ENCODE measurements at regions not wholly inside any gene's neighbourhood (a gene's known extent, or its start where the extent isn't known, plus 50 kb on each side); places are given as distances from the start of the nearest gene placed in this dataset.
"Not testable (repeated sequence)": the region's sequence is repeated elsewhere in the genome, so short reads cannot be mapped to it uniquely, and the experiment has no call there.

GRCh38 chr2:53543083-53543482 is 224.5 kb upstream of the CHAC2 start:
- DNase-seq (ENCODE audit: low read depth, low spot score), result no peak
- no peak overlapping the region for H3K27ac ChIP-seq

DNA sequence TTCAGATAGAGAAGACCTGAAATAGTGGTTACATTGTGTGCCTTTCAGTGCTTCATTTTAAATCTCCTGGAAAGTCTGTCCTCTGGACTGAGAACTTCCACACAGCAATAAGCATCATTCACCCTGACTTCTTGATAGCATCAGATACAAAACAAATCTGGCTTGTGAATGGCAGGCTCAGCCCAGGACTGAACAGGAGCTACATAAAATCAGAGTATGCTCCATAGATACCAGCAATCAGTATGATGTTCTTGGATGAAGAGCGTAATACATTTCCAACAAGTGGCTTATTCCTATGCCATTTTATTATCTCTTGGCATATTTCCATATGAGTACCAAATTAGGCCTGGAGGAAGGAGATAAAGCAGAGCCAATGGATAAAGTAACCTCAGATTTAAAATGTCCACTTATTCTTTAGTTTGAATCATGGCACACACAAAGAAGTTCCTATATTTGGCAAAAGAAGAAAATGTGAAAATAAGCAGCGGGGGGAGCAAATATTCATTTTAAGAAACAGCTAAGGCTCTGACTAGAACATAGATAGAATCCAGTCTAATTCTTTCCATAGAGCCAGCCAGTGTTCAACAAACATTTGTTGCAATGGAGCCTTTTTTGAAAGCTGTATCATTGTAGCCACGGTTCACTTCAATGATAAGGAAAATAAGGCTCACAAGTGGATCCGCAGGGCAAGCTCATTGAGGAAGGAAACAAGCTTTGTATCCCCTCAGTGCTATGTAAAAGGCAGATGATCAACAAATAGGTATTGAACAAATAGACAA is 230.8 kb upstream of the CHAC2 start:
- H3K27ac ChIP-seq, result no peak overlapping the region

DNA sequence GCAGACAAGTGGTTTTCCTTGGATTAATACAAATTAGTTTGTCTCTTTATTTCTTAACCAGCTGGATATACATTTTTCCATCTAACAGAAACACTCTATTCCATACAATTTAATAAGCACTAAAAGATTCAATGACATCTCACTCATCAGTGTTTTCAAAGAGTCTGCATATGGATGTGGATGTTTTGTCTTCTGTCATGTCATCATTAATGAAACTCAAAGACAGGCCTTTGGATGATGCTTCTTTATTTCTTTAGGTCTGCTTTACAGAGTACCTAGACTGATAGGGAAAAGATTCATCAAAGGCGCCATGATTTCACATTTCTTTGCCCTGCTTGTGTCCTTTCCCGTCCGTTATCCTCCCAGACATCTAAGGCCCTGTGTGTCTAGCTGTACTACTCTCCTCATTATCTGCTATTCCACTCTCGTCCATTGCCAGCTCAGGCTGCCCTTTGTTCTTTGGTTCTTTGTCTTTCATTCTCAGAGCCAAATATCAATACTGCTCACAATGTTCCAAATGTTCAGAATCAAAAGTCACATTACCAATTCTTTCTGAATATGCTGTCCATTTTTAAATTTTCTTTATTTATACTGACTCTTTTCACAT is 232.3 kb upstream of the CHAC2 start:
- H3K27ac ChIP-seq, result no peak overlapping the region
- DNase-seq (ENCODE audit: low read depth, low spot score), result no peak

More for the DNA sequence above, 230.8 kb upstream of the CHAC2 start:
- no peak for DNase-seq (ENCODE audit: low read depth, low spot score)

DNA sequence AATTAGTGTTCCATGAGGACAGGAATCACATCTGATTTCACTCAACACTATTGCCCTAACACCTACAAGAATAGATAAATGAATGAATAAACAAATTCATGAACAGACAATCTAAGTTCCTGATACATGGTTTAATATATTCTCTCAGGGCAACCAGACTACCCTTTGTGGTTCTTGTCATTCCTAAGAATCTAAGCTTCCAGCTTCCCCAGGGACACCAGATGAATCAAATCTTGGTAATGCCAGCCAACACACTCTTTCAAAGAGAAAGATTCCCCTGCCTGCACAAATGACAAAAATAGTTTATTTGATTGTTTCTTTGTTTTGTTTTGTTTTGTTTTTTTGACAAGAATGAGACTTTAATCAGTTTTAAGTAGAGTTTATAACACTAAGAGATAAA is 237.5 kb upstream of the CHAC2 start:
- H3K27ac ChIP-seq, result no peak overlapping the region

DNA sequence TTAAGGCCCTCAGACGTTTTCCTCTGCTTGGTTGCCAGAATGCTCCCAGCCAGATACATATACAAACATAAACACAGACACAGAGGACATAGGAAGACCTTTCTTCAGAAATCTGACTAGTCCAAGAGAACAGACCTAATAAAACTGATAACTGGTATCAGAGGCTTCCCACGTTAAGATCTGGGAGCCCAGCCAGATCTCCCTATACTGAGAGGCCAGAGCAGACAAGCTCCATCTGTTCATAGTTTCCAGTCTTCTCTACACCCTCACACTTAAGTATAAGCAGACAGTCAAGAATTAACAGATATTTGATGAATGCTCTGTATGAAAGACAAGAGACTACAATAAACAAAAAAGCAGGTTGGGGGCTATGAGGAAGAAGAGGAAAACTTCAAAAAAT is 240.5 kb upstream of the CHAC2 start:
- H3K27ac ChIP-seq, result no peak overlapping the region
- DNase-seq (ENCODE audit: low read depth, low spot score), result no peak

More for the DNA sequence above, 237.5 kb upstream of the CHAC2 start:
- no peak for DNase-seq (ENCODE audit: low read depth, low spot score)

DNA sequence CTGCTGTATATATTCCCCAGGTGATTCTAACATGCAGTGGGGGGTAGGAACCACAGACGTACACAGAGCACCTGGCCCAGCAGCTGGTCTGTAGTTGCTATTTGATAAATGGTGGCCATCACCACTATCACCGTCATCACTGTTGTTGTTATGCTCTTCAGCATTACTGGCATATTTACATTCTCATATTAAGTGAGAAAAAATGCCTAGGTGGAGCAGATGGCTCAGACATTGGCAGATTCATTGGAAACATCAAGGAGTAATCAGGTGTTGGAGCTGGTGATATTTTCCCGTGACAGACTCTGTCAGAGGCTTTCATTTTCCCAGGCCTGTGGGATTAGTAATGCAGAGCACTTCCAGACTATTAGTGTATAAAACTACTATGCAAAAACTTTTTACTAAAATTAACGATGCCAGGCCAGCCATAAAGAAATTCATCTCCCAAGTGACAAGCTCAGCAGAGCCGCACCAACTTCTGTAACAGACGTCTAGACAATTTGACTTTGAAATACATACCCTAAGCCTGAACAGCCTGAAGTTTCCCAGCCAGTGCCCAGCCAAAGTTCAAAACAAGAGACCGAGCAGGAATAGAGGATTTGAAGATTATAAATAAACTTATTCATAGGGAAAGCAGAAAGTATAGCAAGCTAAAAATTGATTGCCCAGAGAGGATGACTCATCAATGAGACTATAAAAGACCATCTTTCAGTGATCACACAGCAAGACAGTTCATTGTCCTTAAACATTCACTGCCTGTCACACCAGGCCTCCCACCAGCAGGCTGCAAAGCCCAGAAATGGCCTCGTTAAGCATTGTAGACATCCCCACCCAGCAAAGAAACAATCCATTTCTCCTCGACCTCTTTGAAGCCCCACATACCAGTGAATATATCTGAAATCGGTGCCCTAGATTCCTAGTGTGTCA is 247.4 kb upstream of the CHAC2 start:
- DNase-seq (ENCODE audit: low read depth, low spot score), result no peak
- H3K27ac ChIP-seq, result no peak overlapping the region

DNA sequence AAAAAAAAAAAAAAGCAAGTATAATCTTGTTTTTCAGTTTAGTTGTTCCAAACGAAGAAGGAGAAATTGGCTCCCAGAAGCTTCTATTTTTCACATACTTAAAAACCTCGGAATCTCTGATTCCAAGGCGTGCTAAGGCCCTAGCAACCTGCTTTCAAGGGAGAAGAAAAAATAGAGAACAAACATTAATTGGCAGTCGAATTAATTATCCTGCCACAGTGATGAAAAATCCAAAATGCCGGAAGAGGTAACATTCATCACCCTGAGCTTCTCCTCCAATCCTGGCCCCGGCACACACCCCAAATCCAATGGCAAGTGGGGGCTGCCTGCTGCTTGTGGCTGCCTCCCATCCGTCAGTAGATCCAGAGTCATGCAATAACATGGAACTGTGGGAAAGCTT is 250.2 kb upstream of the CHAC2 start:
- DNase-seq (ENCODE audit: low read depth, low spot score), result no peak
- H3K27ac ChIP-seq, result no peak overlapping the region

- no peak overlapping the region for H3K27ac ChIP-seq
Measured at GRCh38 chr2:53516650-53517049, 251.0 kb upstream of the CHAC2 start.

DNA sequence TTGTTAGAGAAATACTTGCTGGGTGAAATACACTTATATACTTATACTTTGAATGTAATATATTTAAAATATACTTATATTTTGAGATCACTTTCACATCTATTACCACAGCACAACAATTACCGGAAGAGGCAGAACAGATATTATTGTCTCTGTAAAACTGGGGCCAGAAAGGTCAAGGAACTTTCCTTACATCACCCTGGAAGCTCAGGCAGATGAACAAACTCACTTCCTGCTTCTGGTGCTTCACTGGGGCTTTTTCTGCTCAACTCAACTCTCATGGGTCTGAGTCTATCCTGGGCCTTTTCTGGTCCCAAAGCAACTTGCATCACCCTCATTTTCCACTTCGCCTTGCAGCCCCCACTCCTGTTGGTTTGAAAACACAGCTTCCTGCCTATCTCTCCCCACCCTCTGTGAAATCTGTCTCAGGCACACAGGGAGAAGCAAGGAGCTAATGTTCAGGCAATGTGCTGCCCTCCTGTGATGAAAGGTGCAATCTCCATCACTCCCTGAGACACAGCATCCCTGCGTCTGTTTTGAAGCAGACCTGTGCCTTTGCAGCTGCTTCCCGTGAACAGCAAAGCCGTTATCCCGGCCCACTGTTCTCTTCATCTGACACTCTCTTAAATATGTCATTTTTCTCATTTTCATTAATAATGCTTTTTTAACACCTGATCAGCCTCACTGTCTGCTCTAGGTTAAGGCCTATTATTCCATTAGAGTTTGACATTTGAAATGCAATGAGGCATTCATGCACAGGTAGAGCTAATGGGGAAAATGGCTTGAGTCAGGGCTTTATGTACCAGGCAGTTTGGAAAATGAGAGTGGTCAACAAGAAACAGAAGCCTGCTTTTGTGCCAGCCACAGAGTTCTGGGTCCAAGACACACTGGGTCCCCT is 251.9 kb upstream of the CHAC2 start:
- H3K27ac ChIP-seq, result no peak overlapping the region
- DNase-seq (ENCODE audit: low read depth, low spot score), result no peak

More at GRCh38 chr2:53516650-53517049, 251.0 kb upstream of the CHAC2 start:
- no peak for DNase-seq (ENCODE audit: low read depth, low spot score)

DNA sequence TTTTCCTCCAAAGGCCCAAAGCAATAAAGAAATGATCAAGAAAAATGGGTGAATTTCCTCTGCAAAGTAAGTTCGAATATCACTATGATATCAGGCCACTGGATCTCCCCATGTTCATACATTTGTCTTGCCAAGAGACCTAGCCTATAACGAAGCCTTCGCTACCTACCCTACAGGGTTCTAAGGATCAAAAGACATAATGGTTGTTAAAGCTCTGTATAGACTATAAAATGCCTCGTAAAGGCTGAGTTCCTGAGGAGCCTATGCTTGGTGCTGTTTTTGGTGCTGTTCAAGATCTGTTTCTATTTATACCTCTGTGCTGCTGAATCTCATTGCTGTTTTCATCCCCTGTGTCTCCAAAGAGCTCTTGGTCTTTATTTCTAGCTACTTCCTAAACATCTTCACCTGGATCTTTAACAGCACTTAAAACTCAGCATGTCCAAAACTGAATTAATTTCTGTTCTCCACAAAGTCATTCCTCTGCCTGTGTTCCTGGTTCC is 254.4 kb upstream of the CHAC2 start:
- DNase-seq (ENCODE audit: low read depth, low spot score), result no peak
- peak overlapping the region; percentile 72 for H3K27ac ChIP-seq

GRCh38 chr2:53512071-53512826 is 255.4 kb upstream of the CHAC2 start:
- peak; percentile 44 for DNase-seq (ENCODE audit: low read depth, low spot score)
- H3K27ac ChIP-seq, result peak overlapping the region; percentile 72

GRCh38 chr2:53511549-53511948 is 256.1 kb upstream of the CHAC2 start:
- no peak for DNase-seq (ENCODE audit: low read depth, low spot score)
- H3K27ac ChIP-seq, result peak overlapping the region; percentile 72

- peak overlapping the region; percentile 72 for H3K27ac ChIP-seq
- DNase-seq (ENCODE audit: low read depth, low spot score), result no peak
Measured at GRCh38 chr2:53510401-53510800, 257.2 kb upstream of the CHAC2 start.

DNA sequence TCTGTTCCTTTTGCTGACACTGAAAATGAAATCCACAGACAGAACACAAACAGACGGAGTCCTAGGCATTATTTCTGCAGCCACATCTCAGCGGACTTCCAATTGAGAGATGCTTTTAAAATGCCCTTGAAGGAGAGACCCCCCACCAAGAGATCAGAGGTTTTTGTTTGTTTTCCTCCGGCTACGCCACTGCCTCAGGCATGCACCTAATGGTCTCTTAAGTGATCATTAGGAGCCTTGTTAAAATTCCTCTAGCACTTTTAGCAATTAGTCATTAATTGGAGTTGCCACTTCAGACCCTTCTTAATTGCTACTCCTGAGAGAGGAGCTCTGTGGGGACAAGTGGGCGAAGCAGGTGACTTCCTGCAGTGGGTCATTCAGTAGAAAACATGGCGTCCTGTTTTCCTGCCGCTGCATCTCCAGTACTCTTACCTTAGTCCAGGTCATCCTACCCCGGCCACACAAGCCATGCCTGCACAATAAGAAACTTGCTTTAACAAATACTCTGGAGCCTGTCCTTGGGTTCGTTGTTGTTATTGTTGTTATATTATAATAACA is 257.7 kb upstream of the CHAC2 start:
- DNase-seq (ENCODE audit: low read depth, low spot score), result no peak
- no peak overlapping the region for H3K27ac ChIP-seq

DNA sequence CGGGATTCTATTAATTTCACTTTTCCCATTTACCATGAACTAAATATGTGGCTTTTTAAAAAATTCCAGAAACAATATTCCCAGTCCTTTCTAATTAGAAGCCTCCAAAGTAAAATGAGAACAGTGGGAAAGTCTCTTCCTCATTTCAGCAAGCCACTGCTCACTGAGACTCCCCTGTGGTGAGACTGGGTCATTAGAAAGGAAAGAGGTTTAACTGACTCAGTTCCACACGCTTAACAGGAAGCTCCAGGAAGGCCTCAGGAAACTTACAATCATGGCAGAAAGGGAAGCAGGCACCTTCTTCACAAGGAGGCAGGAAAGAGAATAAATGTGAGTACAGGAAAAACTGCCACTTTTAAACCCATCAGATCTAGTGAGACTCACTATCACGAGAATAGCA is 258.9 kb upstream of the CHAC2 start:
- H3K27ac ChIP-seq, result peak overlapping the region; percentile 69
- DNase-seq (ENCODE audit: low read depth, low spot score), result no peak

DNA sequence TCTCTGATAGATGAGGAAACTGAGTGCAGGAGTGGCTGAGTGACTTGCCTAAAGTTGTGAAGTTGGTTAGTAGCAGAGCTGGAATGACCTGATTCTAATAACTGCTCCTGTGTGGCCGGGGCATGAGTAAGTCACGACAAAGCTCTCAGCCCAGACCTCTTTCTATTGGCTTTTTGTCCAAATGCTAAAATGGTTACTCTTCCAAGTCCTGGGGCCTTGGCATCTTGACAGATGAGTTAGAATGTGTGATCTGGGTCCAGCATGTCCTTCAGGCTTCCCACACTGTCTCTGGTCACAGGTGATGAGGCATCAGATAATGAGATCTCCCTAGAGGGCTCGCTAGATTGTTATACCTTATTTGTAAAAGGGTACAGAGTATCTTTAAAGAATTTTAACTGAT is 260.5 kb upstream of the CHAC2 start:
- peak overlapping the region; percentile 69 for H3K27ac ChIP-seq
- not testable (repeated sequence) for DNase-seq (ENCODE audit: low read depth, low spot score)

DNA sequence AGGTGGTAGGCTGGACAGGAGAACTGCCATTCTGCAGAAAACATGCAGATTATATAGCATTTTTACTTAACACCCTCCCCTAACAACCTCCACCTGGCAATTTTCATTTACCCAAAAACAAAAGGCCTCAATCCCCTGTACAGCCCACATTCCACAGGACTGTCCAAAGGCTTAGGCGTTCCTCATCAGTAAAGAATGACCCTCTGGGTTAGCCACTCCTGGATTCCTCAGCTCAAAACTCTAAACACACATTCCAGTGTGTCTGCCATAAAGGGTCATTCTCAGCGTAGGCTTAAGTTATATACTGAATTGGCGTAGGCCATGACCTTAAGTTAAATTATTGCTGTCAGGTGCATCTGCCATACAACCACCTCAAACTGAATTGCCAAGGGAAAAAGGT is 261.8 kb upstream of the CHAC2 start:
- H3K27ac ChIP-seq, result peak overlapping the region; percentile 69
- DNase-seq (ENCODE audit: low read depth, low spot score), result no peak

GRCh38 chr2:53504507-53504906 is 263.1 kb upstream of the CHAC2 start:
- H3K27ac ChIP-seq, result no peak overlapping the region
- DNase-seq (ENCODE audit: low read depth, low spot score), result no peak

DNA sequence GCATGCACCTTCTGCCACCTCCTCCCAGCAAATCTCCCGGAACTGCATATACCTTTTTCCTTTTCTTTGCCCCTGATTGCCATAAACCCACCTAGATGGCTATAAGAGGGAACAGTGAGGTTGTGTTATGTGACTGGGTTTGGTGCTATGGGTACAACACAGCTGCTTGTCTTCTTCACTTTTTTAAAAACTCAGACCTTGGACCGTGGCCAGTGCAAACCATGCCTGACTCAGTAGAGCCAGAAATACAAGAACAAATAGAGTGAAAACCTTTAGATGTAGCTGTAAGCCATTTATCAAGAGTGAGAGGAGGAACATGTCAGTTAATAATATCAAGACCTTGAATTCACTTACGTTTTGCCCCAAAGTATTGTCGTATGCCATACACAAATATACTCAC is 267.4 kb upstream of the CHAC2 start:
- no peak overlapping the region for H3K27ac ChIP-seq
- no peak for DNase-seq (ENCODE audit: low read depth, low spot score)
